ENCODE measurements at regions not wholly inside any gene's neighbourhood (a gene's known extent, or its start where the extent isn't known, plus 50 kb on each side); places are given as distances from the start of the nearest gene placed in this dataset.
A peak's percentile ranks its signal among the peaks of the same experiment; 100 is the strongest.
"Not testable (repeated sequence)": the region's sequence is repeated elsewhere in the genome, so short reads cannot be mapped to it uniquely, and the experiment has no call there.

- DNase-seq, result no peak
Observed at GRCh38 chr4:156545003-156545785, 426.4 kb downstream of the PDGFC start.

- DNase-seq, result no peak
Observed at GRCh38 chr4:156539376-156539775, 432.2 kb downstream of the PDGFC start.

GRCh38 chr4:156538651-156539257, 432.8 kb downstream of the PDGFC start:
- DNase-seq, result no peak

- DNase-seq, result no peak
Observed at GRCh38 chr4:156538210-156538609, 433.4 kb downstream of the PDGFC start.

- DNase-seq, result no peak
Observed at GRCh38 chr4:156537286-156537685, 434.3 kb downstream of the PDGFC start.

GRCh38 chr4:156536661-156537060, 434.9 kb downstream of the PDGFC start:
- DNase-seq, result no peak

GRCh38 chr4:156534205-156534604, 437.4 kb downstream of the PDGFC start:
- no peak for DNase-seq

GRCh38 chr4:156528216-156528615, 443.4 kb downstream of the PDGFC start:
- DNase-seq, result no peak

- no peak for DNase-seq
Observed at GRCh38 chr4:156527237-156527993, 444.2 kb downstream of the PDGFC start.

- no peak for DNase-seq
Observed at GRCh38 chr4:156523991-156524390, 447.6 kb downstream of the PDGFC start.

- no peak for DNase-seq
Observed at GRCh38 chr4:156523492-156523891, 448.1 kb downstream of the PDGFC start.

- no peak for DNase-seq
Observed at GRCh38 chr4:156521631-156522030, 450.0 kb downstream of the PDGFC start.

- no peak for DNase-seq
Observed at GRCh38 chr4:156517956-156518355, 453.6 kb downstream of the PDGFC start.

- DNase-seq, result no peak
Observed at GRCh38 chr4:156517546-156517945, 454.1 kb downstream of the PDGFC start.

- no peak for DNase-seq
Observed at GRCh38 chr4:156516698-156517097, 454.9 kb downstream of the PDGFC start.

- DNase-seq, result no peak
Observed at GRCh38 chr4:156515295-156515694, 456.3 kb downstream of the PDGFC start.

GRCh38 chr4:156512622-156513021, 459.0 kb downstream of the PDGFC start:
- DNase-seq, result peak; percentile 28 to 52 (median 45)

GRCh38 chr4:156509921-156510320, 461.7 kb downstream of the PDGFC start:
- DNase-seq, result not testable (repeated sequence)

- no peak for DNase-seq
Observed at GRCh38 chr4:156505341-156505955, 466.2 kb downstream of the PDGFC start.

GRCh38 chr4:156503119-156503518, 468.5 kb downstream of the PDGFC start:
- no peak for DNase-seq

- no peak for DNase-seq
Observed at GRCh38 chr4:156501962-156502361, 469.6 kb downstream of the PDGFC start.

- DNase-seq, result no peak
Observed at GRCh38 chr4:156499684-156500083, 471.9 kb downstream of the PDGFC start.

Measured in muscle of back (tissue), 3 donors.